NB4 (cell line): ENCODE measurements at regions not wholly inside any gene's neighbourhood (a gene's known extent, or its start where the extent isn't known, plus 50 kb on each side); places are given as distances from the start of the nearest gene placed in this dataset.

ENCODE experiments used
- DNase-seq: peaks from one replicate; pipeline ENCODE4 v3.0.0; 2010; ENCODE audit warnings: low read depth
- H3K4me3 ChIP-seq: one replicate; pipeline ENCODE4 v1.5.1; 2011; ENCODE audit warnings: mild to moderate bottlenecking, low read depth, low read length, moderate library complexity
- CTCF ChIP-seq: IDR thresholded peaks from one replicate; pipeline ENCODE4 v1.5.1; 2012; ENCODE audit warnings: low read depth, low read length
- MAX ChIP-seq: IDR thresholded peaks from 2 replicates; pipeline ENCODE4 v1.6.1; 2011; ENCODE audit warnings: low read depth, low read length
- MYC ChIP-seq: IDR thresholded peaks from 2 replicates; pipeline ENCODE4 v1.6.1; 2011; ENCODE audit warnings: low read depth, low read length
- POLR2A ChIP-seq: IDR thresholded peaks from 2 replicates; pipeline ENCODE4 v1.6.1; 2011; ENCODE audit warnings: mild to moderate bottlenecking; ENCODE audit not compliant: insufficient read length; ENCODE audit errors: extremely low read depth

- no peak overlapping the region for H3K4me3 ChIP-seq
- TF ChIP-seq MYC (no peak), MAX (no peak), POLR2A (no peak), CTCF (no peak)
- no peak for DNase-seq
Measured at GRCh38 chr17:12472252-12473173, 193.2 kb upstream of the MYOCD start.

- no peak overlapping the region for H3K4me3 ChIP-seq
- TF ChIP-seq MYC, result no peak
- TF ChIP-seq MAX, result no peak
- no peak for TF ChIP-seq POLR2A
- TF ChIP-seq CTCF, result no peak
- no peak for DNase-seq
Measured at GRCh38 chr17:12478311-12478710, 187.4 kb upstream of the MYOCD start.

- H3K4me3 ChIP-seq, result no peak overlapping the region
- DNase-seq, result no peak
- TF ChIP-seq CTCF, result no peak
- TF ChIP-seq POLR2A, result no peak
- no peak for TF ChIP-seq MYC
- no peak for TF ChIP-seq MAX
Measured at GRCh38 chr17:12485361-12485906, 180.3 kb upstream of the MYOCD start.

GRCh38 chr17:12489325-12489724, 176.4 kb upstream of the MYOCD start:
- TF ChIP-seq POLR2A (no peak), MYC (no peak), MAX (no peak), CTCF (no peak)
- no peak for DNase-seq
- H3K4me3 ChIP-seq, result no peak overlapping the region

GRCh38 chr17:12492450-12492849, 173.2 kb upstream of the MYOCD start:
- TF ChIP-seq MAX, result no peak
- TF ChIP-seq POLR2A, result no peak
- no peak for TF ChIP-seq MYC
- TF ChIP-seq CTCF, result no peak
- no peak overlapping the region for H3K4me3 ChIP-seq
- no peak for DNase-seq
